Right kidney (tissue), 1 donor: ENCODE measurements at regions not wholly inside any gene's neighbourhood (a gene's known extent, or its start where the extent isn't known, plus 50 kb on each side); places are given as distances from the start of the nearest gene placed in this dataset.

Source experiments
- DNase-seq: peaks from one replicate; pipeline ENCODE4 v3.0.0-alpha.2; 2016

GRCh38 chr19:31946491-31946890 lies 398.9 kb upstream of the ZNF507 start:
- no peak for DNase-seq

DNA sequence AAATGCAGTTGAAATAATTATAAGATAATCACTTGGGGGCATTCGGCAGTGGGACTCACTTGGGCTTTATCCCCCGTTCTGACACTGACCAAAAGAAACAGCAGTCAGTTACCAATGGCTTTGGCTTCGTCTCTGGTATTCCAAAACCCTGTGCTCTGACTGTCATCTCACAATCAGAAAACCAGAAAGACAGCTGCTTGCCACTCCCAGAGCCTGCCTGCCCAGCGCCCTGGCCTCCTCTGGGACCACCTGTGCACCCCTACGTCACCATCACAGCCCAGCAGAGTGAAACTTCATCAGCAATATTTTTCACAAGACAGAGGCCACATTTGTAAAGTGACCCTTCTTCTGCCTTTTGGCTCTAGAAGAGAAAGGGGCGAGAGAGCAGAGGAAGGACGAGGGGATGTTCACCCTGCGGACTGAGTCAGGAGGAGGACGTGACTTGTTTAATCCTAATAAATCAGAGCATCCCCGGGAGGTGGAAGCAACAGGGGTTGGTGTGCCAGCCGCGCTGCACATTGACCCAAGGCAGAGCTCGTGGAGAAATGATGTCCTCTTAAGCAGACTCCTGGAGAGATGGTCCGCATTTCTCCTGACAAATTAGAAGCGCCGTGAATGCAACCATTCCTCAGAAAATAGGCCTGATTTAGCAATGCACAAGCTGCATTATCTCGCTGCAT lies 397.8 kb upstream of the ZNF507 start:
- no peak for DNase-seq

DNA sequence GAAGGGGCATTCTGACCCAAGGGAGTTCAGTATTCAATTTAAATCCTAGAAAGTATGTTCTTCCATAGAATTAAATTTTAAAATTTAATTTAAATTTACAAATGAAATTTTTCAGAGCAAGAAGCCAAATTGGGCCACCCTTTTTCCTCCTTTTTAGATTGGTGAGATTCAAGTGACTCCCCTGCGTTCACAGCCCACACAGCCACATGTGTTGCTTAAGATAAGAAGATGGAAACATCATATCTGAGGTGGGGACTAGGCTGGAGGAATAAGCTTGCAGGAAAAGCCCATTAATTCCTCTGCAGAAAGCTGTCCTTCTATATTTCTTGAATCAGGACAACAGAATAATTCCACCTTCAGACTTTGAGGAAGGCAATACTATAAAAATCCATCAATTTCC lies 392.7 kb upstream of the ZNF507 start:
- DNase-seq = no peak

DNA sequence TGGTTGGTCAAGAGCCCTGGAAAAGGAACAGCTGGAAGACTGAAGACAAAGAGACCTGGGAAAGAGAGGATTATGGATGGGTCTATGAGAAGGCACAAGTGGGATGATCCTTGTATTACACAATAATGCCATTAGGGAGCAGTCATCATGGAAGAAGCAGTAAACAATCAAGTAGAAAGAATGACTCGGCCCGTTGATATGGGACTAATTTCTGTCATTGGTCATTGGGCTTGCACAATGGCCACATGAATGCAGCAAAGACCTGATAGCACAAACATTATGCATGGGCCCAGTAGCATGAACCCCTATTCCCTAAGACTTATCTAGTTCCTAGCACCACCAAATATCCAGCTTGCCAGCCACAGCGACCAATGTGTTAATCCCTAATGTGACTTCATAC lies 390.3 kb upstream of the ZNF507 start:
- DNase-seq = no peak

- no peak for DNase-seq
These were observed 389.5 kb upstream of the ZNF507 start for GRCh38 chr19:31955884-31956283.

GRCh38 chr19:31956771-31957392 lies 388.5 kb upstream of the ZNF507 start:
- DNase-seq = no peak

DNA sequence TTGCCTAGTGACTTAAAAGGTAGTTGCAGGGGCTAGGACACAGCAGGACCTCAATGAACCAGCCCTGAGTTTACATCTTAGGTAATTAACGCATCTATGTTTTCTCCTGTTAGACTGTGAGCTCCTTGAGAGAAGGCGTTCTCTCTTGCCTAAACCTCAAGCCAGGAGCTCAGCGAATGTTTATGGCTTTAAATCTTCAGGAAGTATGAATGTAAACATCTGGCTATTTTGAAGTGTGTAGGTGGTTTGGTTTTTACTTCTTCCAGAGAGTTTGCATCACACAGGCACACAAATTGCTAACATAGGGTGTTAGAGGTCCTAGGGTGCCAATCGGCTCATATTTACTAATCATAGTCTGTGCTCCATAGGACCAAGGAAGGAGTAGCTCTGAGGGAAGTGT lies 387.7 kb upstream of the ZNF507 start:
- DNase-seq = no peak

DNA sequence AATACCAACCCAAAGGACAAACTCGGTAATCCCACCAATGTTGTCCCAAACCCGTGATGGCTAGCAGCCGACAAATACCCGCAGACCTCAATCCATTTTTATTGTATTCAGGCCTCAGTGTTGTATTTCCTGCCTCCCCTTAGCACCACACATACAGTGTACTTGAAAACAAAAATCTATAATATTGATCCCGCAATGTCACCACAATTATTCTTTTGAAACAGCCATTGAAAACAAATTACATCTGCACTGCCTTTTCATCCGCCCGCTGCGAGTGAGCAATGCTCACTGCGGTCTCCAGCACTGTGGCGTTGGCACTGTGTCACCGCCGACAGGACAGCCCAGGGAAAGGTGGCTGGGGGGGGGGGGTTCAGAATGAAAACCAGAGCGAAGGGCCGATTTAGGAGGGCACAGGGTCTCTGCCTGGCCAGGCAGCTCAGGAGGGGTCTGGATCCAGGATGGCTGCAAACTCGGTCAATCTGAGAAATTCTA lies 385.8 kb upstream of the ZNF507 start:
- no peak for DNase-seq

DNA sequence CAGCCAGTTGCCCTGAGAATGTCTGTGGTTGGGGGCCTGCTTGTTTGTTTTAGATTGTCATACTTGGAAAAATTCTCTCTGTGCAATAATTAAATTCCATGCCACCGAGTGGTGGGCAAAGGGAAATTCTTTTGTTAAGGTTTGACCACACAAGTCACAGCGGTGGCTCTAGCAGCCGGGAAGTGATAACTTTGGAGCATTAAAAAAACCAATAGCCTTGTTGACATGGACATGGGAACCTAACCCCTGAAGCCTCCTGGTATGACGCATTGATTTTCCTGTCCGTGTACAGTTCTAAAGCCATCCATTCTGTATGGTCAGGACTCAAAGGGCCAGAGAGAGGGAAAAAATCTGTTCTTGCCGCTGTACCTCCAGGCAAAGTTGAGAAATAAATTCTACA lies 384.9 kb upstream of the ZNF507 start:
- DNase-seq = no peak

- no peak for DNase-seq
These were observed 384.2 kb upstream of the ZNF507 start for GRCh38 chr19:31961191-31961590.

GRCh38 chr19:31961667-31962066 lies 383.7 kb upstream of the ZNF507 start:
- no peak for DNase-seq

GRCh38 chr19:31962561-31962996 lies 382.8 kb upstream of the ZNF507 start:
- DNase-seq = peak; percentile 56

GRCh38 chr19:31963746-31964145 lies 381.7 kb upstream of the ZNF507 start:
- DNase-seq = no peak

- DNase-seq = no peak
These were observed 376.4 kb upstream of the ZNF507 start for GRCh38 chr19:31969016-31969415.

- DNase-seq = no peak
These were observed 375.4 kb upstream of the ZNF507 start for GRCh38 chr19:31970027-31970461.

DNA sequence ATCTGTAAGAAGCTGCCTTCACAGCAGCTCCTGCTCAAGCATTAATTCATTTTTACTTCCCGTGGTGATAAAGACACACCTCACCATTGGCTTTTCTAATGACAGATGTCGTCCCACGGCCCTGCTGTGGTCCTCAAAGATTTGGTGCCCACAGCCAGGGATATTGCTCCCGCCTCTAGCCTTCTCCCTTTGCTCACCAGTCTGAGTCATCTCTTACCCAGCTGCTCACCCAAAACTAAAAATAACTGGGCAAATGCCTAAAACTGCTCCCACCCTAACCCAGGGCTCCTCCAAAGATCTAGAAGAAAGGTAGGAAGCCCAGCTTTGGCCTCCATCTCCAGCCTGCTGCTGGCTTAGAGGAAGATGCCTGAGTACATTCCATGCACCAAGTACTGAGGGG lies 371.1 kb upstream of the ZNF507 start:
- DNase-seq = no peak

- no peak for DNase-seq
These were observed 370.5 kb upstream of the ZNF507 start for GRCh38 chr19:31974941-31975340.

GRCh38 chr19:31975461-31975860 lies 369.9 kb upstream of the ZNF507 start:
- no peak for DNase-seq

GRCh38 chr19:31976775-31977536 lies 368.5 kb upstream of the ZNF507 start:
- no peak for DNase-seq

- no peak for DNase-seq
These were observed 366.0 kb upstream of the ZNF507 start for GRCh38 chr19:31979362-31979761.

DNA sequence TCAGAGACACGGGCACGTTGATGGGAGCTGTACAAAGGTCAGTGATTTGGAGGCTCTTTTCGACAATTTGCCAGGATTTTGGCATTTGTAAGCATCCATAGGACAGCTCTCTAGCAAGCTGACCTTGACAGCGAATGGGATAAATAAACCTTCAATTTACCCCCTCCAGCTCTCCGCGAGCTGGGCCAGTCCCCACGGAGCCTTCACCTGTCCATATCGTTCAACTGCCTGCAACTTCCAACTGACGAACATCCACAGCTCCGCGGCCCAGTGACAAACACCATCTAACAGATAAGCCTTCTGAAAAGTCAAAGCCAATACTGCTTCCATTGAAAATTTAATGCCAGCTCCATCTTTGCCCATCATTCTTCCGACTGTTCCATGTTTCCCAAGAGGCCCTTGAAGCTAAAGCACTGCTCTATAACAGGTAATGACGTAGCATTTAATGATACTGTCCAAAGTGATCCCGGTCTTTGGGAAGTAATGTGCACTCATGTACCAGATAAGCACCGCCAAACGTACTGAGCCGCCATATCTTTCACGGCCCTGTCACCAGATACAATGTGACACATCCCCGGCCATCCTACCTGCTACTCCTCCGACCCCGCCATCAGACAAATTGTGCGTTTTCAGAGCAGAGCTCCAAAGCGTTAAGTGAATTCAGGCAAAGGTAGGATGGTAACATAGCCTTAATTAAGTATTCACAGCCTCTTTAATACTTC lies 365.3 kb upstream of the ZNF507 start:
- DNase-seq = no peak

- no peak for DNase-seq
These were observed 364.6 kb upstream of the ZNF507 start for GRCh38 chr19:31980796-31981195.

GRCh38 chr19:31981545-31981944 lies 363.9 kb upstream of the ZNF507 start:
- DNase-seq = no peak
